Right lobe of liver (tissue), 4 donors: ENCODE measurements at regions not wholly inside any gene's neighbourhood (a gene's known extent, or its start where the extent isn't known, plus 50 kb on each side); places are given as distances from the start of the nearest gene placed in this dataset.

Experiments
- CTCF ChIP-seq, 4 donors: fragments of 200-600 bp in 3 of 4; fragments of 450-650 bp in 1 of 4; IDR thresholded peaks; one replicate each; pipeline versions ENCODE4 v1.5.1 to v1.8.0; 2016 to 2022; ENCODE audit warnings: antibody characterized with exemption in 4 of 4, mild to moderate bottlenecking in 2 of 4
- POLR2A ChIP-seq: fragments of 450-650 bp; IDR thresholded peaks from one replicate; pipeline ENCODE4 v1.6.1; 2017; ENCODE audit warnings: antibody characterized with exemption, mild to moderate bottlenecking
- donor health status: DM: no; HTN: no; CAD: no.
- donor health status: DM: no; HTN: no; CAD: no.
- donor health status: DM: no; HTN: yes; CAD: no.

- TF ChIP-seq CTCF (IDR thresholded peaks at IDR 0.05) (peak; percentile 43 to 69 (median 62)), POLR2A (no peak)
Observed at GRCh38 chr6:43838276-43839036, 68.4 kb downstream of the VEGFA start.
